ENCODE measurements at regions not wholly inside any gene's neighbourhood (a gene's known extent, or its start where the extent isn't known, plus 50 kb on each side); places are given as distances from the start of the nearest gene placed in this dataset.

GRCh38 chr12:92556637-92557421, 146.0 kb upstream of the PLEKHG7 start:
- H3K4me1 ChIP-seq, result peaks cover 38% of the 10 kb centered on the region
- intact Hi-C loops (cut with DNase I), result loop anchor here (10.0 kb wide), 1 partner anchor 52 kb away; no protein-coding TSS in a partner anchor

GRCh38 chr12:92556141-92556540, 146.6 kb upstream of the PLEKHG7 start:
- Histone ChIP-seq H3K4me3 (no peak overlapping the region), H3K9me3 (no peaks in the 10 kb centered on the region), H3K27ac (no peak overlapping the region), H3K4me1 (peaks cover 36% of the 10 kb centered on the region), H3K27me3 (no peaks in the 10 kb centered on the region), H3K36me3 (no peaks in the 10 kb centered on the region)
- intact Hi-C loops (cut with DNase I), result loop anchor here (10.0 kb wide), 1 partner anchor 51 kb away; no protein-coding TSS in a partner anchor
- no peak for DNase-seq (ENCODE audit: extremely low spot score in 2 of 2)
- TF ChIP-seq POLR2A (IDR thresholded peaks at IDR 0.05), result no peak
- TF ChIP-seq POLR2AphosphoS5 (IDR thresholded peaks at IDR 0.05; ENCODE audit: insufficient read depth in 1 of 2, low read depth in 1 of 2), result no peak
- no peak for TF ChIP-seq CTCF (IDR thresholded peaks at IDR 0.05)

More at GRCh38 chr12:92556637-92557421, 146.0 kb upstream of the PLEKHG7 start:
- no peak overlapping the region for H3K4me3 ChIP-seq
- no peak for TF ChIP-seq CTCF (IDR thresholded peaks at IDR 0.05)
- TF ChIP-seq POLR2AphosphoS5 (IDR thresholded peaks at IDR 0.05; ENCODE audit: insufficient read depth in 1 of 2, low read depth in 1 of 2), result no peak
- no peak for TF ChIP-seq POLR2A (IDR thresholded peaks at IDR 0.05)
- no peak for DNase-seq (ENCODE audit: extremely low spot score in 2 of 2)
- no peaks in the 10 kb centered on the region for H3K36me3 ChIP-seq
- no peak overlapping the region for H3K27ac ChIP-seq
- no peaks in the 10 kb centered on the region for H3K27me3 ChIP-seq
- H3K9me3 ChIP-seq, result no peaks in the 10 kb centered on the region

- no peak for DNase-seq (ENCODE audit: extremely low spot score in 2 of 2)
- H3K4me1 ChIP-seq, result peaks cover 29% of the 10 kb centered on the region
- TF ChIP-seq POLR2A (IDR thresholded peaks at IDR 0.05) (no peak), POLR2AphosphoS5 (IDR thresholded peaks at IDR 0.05; ENCODE audit: insufficient read depth in 1 of 2, low read depth in 1 of 2) (peak in 1 of 2 donors; percentile 54)
- H3K27ac ChIP-seq, result peak overlapping the region; percentile 61
- no peaks in the 10 kb centered on the region for H3K27me3 ChIP-seq
- no peak overlapping the region for H3K4me3 ChIP-seq
- no peaks in the 10 kb centered on the region for H3K36me3 ChIP-seq
- no peaks in the 10 kb centered on the region for H3K9me3 ChIP-seq
- intact Hi-C loops (cut with DNase I), result loop anchor here (10.0 kb wide), 1 partner anchor 50 kb away; no protein-coding TSS in a partner anchor
Measured at GRCh38 chr12:92554158-92555073, 148.4 kb upstream of the PLEKHG7 start.

- H3K9me3 ChIP-seq, result no peaks in the 10 kb centered on the region
- H3K4me1 ChIP-seq, result peaks cover 29% of the 10 kb centered on the region
- no peaks in the 10 kb centered on the region for H3K27me3 ChIP-seq
- DNase-seq (ENCODE audit: extremely low spot score in 2 of 2), result no peak
- TF ChIP-seq POLR2AphosphoS5 (IDR thresholded peaks at IDR 0.05; ENCODE audit: insufficient read depth in 1 of 2, low read depth in 1 of 2) (peak in 1 of 2 donors; percentile 58), CTCF (IDR thresholded peaks at IDR 0.05) (no peak)
- intact Hi-C loops (cut with DNase I), result loop anchor here (10.0 kb wide), 1 partner anchor 49 kb away; no protein-coding TSS in a partner anchor
- H3K4me3 ChIP-seq, result no peak overlapping the region
- no peaks in the 10 kb centered on the region for H3K36me3 ChIP-seq
- peak overlapping the region; percentile 61 for H3K27ac ChIP-seq
Measured at GRCh38 chr12:92553389-92553788, 149.4 kb upstream of the PLEKHG7 start.

- Histone ChIP-seq H3K27me3 (no peaks in the 10 kb centered on the region), H3K27ac (peak overlapping the region; percentile 61), H3K4me3 (no peak overlapping the region), H3K36me3 (no peaks in the 10 kb centered on the region), H3K9me3 (no peaks in the 10 kb centered on the region), H3K4me1 (peaks cover 29% of the 10 kb centered on the region)
- TF ChIP-seq CTCF (IDR thresholded peaks at IDR 0.05) (no peak), POLR2A (IDR thresholded peaks at IDR 0.05) (no peak), POLR2AphosphoS5 (IDR thresholded peaks at IDR 0.05; ENCODE audit: insufficient read depth in 1 of 2, low read depth in 1 of 2) (no peak)
- DNase-seq (ENCODE audit: extremely low spot score in 2 of 2), result no peak
- intact Hi-C loops (cut with DNase I), result loop anchor here (10.0 kb wide), 1 partner anchor 48 kb away; no protein-coding TSS in a partner anchor
Measured at GRCh38 chr12:92552412-92553108, 150.2 kb upstream of the PLEKHG7 start.
